Right renal cortex interstitium (tissue), 3 donors: ENCODE measurements at regions not wholly inside any gene's neighbourhood (a gene's known extent, or its start where the extent isn't known, plus 50 kb on each side); places are given as distances from the start of the nearest gene placed in this dataset.
A peak's percentile ranks its signal among the peaks of the same experiment; 100 is the strongest.

Experiments used
- DNase-seq, 3 donors: peaks; one replicate each; pipeline ENCODE4 v3.0.0-alpha.2; 2013; ENCODE audit warnings: low read depth in 3 of 3, low spot score in 2 of 3

- DNase-seq, result no peak
These were observed 608.4 kb downstream of the TSN start for GRCh38 chr2:122363885-122364284.

- DNase-seq, result no peak
These were observed 611.0 kb downstream of the TSN start for GRCh38 chr2:122366427-122366826.

- no peak for DNase-seq
These were observed 611.7 kb downstream of the TSN start for GRCh38 chr2:122366969-122367645.

GRCh38 chr2:122367646-122368010 lies 612.2 kb downstream of the TSN start:
- DNase-seq, result no peak

- DNase-seq, result no peak
These were observed 613.3 kb downstream of the TSN start for GRCh38 chr2:122368576-122369243.

GRCh38 chr2:122378521-122378920 lies 623.1 kb downstream of the TSN start:
- DNase-seq, result no peak

GRCh38 chr2:122384768-122385333 lies 629.4 kb downstream of the TSN start:
- no peak for DNase-seq

- DNase-seq, result no peak
These were observed 632.8 kb downstream of the TSN start for GRCh38 chr2:122388208-122388607.

- no peak for DNase-seq
These were observed 634.2 kb downstream of the TSN start for GRCh38 chr2:122389694-122390093.

- DNase-seq, result no peak
These were observed 635.0 kb downstream of the TSN start for GRCh38 chr2:122390406-122390805.

GRCh38 chr2:122391726-122392125 lies 636.3 kb downstream of the TSN start:
- no peak for DNase-seq

- no peak for DNase-seq
These were observed 640.2 kb downstream of the TSN start for GRCh38 chr2:122395687-122396086.

GRCh38 chr2:122411231-122411630 lies 655.8 kb downstream of the TSN start:
- DNase-seq, result no peak

- no peak for DNase-seq
These were observed 656.9 kb downstream of the TSN start for GRCh38 chr2:122412360-122412759.

- no peak for DNase-seq
These were observed 659.5 kb downstream of the TSN start for GRCh38 chr2:122414902-122415301.

GRCh38 chr2:122417114-122417513 lies 661.7 kb downstream of the TSN start:
- no peak for DNase-seq

- DNase-seq, result no peak
These were observed 666.3 kb downstream of the TSN start for GRCh38 chr2:122421775-122422174.

GRCh38 chr2:122422384-122422991 lies 667.0 kb downstream of the TSN start:
- DNase-seq, result no peak

GRCh38 chr2:122423934-122424333 lies 668.5 kb downstream of the TSN start:
- DNase-seq, result no peak

- DNase-seq, result peak in 2 of 3 donors; percentile 4 to 12
These were observed 677.8 kb downstream of the TSN start for GRCh38 chr2:122433123-122433754.

- DNase-seq, result no peak
These were observed 689.6 kb downstream of the TSN start for GRCh38 chr2:122445003-122445402.
